ENCODE measurements at regions not wholly inside any gene's neighbourhood (a gene's known extent, or its start where the extent isn't known, plus 50 kb on each side); places are given as distances from the start of the nearest gene placed in this dataset.

- no peaks in the 10 kb centered on the region for H3K36me3 Mint-ChIP-seq (ENCODE audit: low read depth)
Measured at GRCh38 chr18:65363911-65364632, 386.7 kb upstream of the CDH7 start.

GRCh38 chr18:65363011-65363410 is 387.8 kb upstream of the CDH7 start:
- no peak for DNase-seq
- TF ChIP-seq CTCF (IDR thresholded peaks at IDR 0.05): no peak
- no peaks in the 10 kb centered on the region for H3K27me3 Mint-ChIP-seq (ENCODE audit: insufficient read depth)
- H3K9me3 Mint-ChIP-seq: peaks cover 43% of the 10 kb centered on the region
- H3K36me3 Mint-ChIP-seq (ENCODE audit: low read depth): no peaks in the 10 kb centered on the region
- no peaks in the 10 kb centered on the region for H3K4me1 Mint-ChIP-seq (ENCODE audit: low read depth)
- H3K4me3 Mint-ChIP-seq: no peak overlapping the region
- H3K27ac Mint-ChIP-seq: no peak overlapping the region

More at GRCh38 chr18:65363911-65364632, 386.7 kb upstream of the CDH7 start:
- DNase-seq: no peak
- H3K27ac Mint-ChIP-seq: no peak overlapping the region
- H3K27me3 Mint-ChIP-seq (ENCODE audit: insufficient read depth): no peaks in the 10 kb centered on the region
- H3K9me3 Mint-ChIP-seq: peaks cover 32% of the 10 kb centered on the region
- H3K4me3 Mint-ChIP-seq: no peak overlapping the region
- H3K4me1 Mint-ChIP-seq (ENCODE audit: low read depth): no peaks in the 10 kb centered on the region
- TF ChIP-seq CTCF (IDR thresholded peaks at IDR 0.05): no peak

- Mint-ChIP-seq H3K27ac (no peak overlapping the region), H3K9me3 (peaks cover 45% of the 10 kb centered on the region), H3K27me3 (ENCODE audit: insufficient read depth) (no peaks in the 10 kb centered on the region), H3K36me3 (ENCODE audit: low read depth) (no peaks in the 10 kb centered on the region), H3K4me3 (no peak overlapping the region), H3K4me1 (ENCODE audit: low read depth) (no peaks in the 10 kb centered on the region)
- DNase-seq: no peak
- no peak for TF ChIP-seq CTCF (IDR thresholded peaks at IDR 0.05)
Measured at GRCh38 chr18:65359479-65359878, 391.3 kb upstream of the CDH7 start.

GRCh38 chr18:65358306-65358705 is 392.5 kb upstream of the CDH7 start:
- Mint-ChIP-seq H3K4me3 (no peak overlapping the region), H3K4me1 (ENCODE audit: low read depth) (no peaks in the 10 kb centered on the region), H3K27ac (no peak overlapping the region), H3K9me3 (peaks cover 35% of the 10 kb centered on the region), H3K36me3 (ENCODE audit: low read depth) (no peaks in the 10 kb centered on the region), H3K27me3 (ENCODE audit: insufficient read depth) (no peaks in the 10 kb centered on the region)
- TF ChIP-seq CTCF (IDR thresholded peaks at IDR 0.05): no peak
- no peak for DNase-seq

GRCh38 chr18:65352186-65352585 is 398.6 kb upstream of the CDH7 start:
- H3K36me3 Mint-ChIP-seq (ENCODE audit: low read depth): no peaks in the 10 kb centered on the region
- H3K4me3 Mint-ChIP-seq: no peak overlapping the region
- peaks cover 28% of the 10 kb centered on the region for H3K9me3 Mint-ChIP-seq
- H3K4me1 Mint-ChIP-seq (ENCODE audit: low read depth): no peaks in the 10 kb centered on the region
- TF ChIP-seq CTCF (IDR thresholded peaks at IDR 0.05): no peak
- H3K27ac Mint-ChIP-seq: no peak overlapping the region
- no peak for DNase-seq
- H3K27me3 Mint-ChIP-seq (ENCODE audit: insufficient read depth): no peaks in the 10 kb centered on the region
